ENCODE measurements at regions not wholly inside any gene's neighbourhood (a gene's known extent, or its start where the extent isn't known, plus 50 kb on each side); places are given as distances from the start of the nearest gene placed in this dataset.
"Not testable (repeated sequence)": the region's sequence is repeated elsewhere in the genome, so short reads cannot be mapped to it uniquely, and the experiment has no call there.

DNA sequence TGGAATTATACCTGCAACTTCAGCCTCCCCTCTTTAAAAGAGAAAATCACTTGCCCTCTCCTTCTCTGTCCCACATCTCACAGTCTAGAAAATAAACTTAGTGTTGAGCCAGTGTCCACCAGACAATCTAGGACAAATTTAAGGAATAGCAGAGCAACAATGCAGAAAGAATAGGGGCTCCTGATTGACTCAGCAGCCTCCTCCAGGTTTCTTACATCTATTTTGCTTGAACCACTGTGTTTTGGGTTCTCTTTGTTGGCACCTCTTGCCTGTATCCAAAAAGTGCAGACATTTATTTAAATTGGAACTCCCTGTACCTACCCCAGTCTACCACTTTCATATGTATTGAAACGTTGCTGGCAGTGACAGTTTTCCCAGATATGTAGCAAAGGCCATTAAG is 133.7 kb upstream of the HSF2 start:
- DNase-seq (ENCODE audit: low spot score) (no peak), ATAC-seq (ENCODE audit: low FRiP score) (no peak)

DNA sequence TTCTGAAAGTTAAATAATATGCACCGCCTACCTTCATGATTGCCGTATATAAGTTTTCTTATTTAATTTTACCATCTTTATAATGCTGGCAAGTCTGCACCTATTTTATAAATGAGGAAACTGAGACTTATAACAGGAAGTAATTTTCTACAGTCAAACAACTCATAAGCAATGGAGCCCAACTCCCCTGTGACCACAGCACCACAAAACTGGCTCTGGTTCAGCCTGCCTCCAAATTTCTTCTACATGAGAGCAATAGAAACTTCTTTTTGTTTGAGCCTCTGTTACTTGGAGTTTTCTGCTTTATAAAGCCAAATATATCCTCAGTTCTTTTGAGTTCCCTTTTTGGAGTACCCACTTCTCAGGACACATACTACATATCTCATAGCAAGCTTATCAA is 131.1 kb upstream of the HSF2 start:
- no peak for ATAC-seq (ENCODE audit: low FRiP score)
- TF ChIP-seq, protein P1, sequence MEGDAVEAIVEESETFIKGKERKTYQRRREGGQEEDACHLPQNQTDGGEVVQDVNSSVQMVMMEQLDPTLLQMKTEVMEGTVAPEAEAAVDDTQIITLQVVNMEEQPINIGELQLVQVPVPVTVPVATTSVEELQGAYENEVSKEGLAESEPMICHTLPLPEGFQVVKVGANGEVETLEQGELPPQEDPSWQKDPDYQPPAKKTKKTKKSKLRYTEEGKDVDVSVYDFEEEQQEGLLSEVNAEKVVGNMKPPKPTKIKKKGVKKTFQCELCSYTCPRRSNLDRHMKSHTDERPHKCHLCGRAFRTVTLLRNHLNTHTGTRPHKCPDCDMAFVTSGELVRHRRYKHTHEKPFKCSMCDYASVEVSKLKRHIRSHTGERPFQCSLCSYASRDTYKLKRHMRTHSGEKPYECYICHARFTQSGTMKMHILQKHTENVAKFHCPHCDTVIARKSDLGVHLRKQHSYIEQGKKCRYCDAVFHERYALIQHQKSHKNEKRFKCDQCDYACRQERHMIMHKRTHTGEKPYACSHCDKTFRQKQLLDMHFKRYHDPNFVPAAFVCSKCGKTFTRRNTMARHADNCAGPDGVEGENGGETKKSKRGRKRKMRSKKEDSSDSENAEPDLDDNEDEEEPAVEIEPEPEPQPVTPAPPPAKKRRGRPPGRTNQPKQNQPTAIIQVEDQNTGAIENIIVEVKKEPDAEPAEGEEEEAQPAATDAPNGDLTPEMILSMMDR (IDR thresholded peaks at IDR 0.05): no peak
- DNase-seq (ENCODE audit: low spot score): no peak

More for the DNA sequence above, 133.7 kb upstream of the HSF2 start:
- TF ChIP-seq, protein P1 (IDR thresholded peaks at IDR 0.05): no peak

DNA sequence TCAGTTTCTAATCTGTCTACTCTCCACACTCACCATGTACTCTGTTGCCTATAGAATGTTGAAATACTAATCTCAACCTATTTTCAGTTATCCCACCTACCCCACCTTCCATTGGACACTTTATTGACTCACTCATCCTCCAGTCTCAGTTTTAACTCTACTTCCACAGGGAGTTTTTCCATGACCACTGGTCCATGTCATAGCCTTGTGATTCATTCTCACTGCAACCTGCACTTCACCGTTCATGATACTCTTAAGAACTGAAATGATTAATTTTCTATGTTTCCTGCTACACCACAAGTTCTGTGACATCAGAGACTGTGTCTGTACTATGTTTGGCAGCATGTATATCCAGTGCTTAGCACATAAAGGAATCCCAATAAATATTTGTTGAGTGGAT is 122.8 kb upstream of the HSF2 start:
- TF ChIP-seq, protein P1 (IDR thresholded peaks at IDR 0.05): no peak
- no peak for DNase-seq (ENCODE audit: low spot score)
- ATAC-seq (ENCODE audit: low FRiP score): no peak

DNA sequence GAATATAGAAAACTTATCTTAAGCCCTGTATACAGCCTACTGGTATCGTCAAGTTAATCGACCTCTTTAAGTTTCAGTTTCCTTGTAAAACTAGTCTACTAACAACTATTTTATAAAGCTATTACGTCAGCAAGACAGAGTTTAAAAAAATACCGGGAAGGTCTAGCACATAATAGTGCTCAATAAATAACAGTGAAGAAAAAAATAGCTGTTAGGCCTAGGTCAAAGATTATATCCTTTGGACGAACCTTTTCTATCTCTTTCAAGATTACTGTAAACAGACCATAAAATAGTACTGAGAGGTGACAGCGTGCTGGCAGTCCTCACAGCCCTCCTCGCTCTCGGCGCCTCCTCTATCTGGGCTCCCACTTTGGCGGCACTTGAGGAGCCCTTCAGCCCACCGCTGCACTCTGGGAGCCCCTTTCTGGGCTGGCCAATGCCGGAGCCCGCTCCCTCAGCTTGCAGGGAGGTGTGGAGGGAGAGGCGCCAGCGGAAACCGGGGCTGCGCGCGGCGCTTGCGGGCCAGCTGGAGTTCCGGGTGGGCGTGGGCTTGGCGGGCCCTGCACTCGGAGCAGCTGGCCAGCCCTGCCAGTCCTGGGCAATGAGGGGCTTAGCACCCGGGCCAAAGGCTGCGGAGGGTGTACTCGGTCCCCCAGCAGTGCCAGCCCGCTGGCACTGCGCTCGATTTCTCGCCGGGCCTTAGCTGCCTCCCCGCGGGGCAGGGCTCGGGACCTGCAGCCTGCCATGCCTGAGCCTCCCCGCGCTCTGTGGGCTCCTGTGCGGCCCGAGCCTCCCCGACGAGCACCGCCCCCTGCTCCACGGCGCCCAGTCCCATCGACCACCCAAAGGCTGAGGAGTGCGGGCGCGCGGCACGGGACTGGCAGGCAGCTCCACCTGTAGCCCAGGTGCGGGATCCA is 119.1 kb upstream of the HSF2 start:
- ATAC-seq (ENCODE audit: low FRiP score): not testable (repeated sequence)

DNA sequence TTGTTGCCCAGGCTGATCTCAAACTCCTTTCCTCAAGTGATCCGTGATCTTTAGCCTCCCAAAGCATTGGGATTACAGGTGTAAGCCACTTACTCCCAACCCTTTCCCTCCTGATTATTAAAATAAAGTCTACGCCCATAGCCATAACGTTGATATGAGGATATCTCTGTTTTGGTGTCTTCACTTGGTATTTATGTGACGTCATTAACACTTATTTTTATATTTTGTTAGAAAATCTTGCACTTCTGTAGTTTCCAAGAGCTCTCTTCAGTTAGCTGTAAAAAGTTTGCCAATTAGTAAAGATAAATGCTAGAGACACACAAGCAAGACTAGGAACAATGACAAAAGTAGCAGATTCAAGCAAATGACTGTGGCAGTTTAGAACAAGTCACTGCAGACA is 115.6 kb upstream of the HSF2 start:
- ATAC-seq (ENCODE audit: low FRiP score): no peak
- TF ChIP-seq, protein P1 (IDR thresholded peaks at IDR 0.05): no peak
- no peak for DNase-seq (ENCODE audit: low spot score)

More for the DNA sequence above, 119.1 kb upstream of the HSF2 start:
- not testable (repeated sequence) for DNase-seq (ENCODE audit: low spot score)

DNA sequence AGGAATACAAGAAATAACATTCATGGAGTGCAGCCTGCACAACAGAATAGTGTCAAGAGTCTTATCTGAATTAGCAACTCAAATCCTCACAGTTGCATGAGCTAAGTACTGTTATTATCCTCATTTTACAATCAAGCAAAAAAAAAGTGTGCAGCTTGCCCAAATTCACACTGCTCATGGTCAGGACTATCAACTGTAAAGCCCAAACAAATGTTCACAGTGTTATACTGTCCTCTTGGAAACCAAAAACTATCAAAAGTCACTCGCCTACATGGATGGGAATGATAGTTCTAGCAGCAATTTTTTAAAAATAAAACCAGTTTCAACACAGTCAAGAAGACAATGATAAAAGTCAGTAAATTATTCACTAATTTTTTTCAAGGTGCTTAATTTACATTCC is 114.6 kb upstream of the HSF2 start:
- ATAC-seq (ENCODE audit: low FRiP score): no peak
- no peak for DNase-seq (ENCODE audit: low spot score)
- TF ChIP-seq, protein P1 (IDR thresholded peaks at IDR 0.05): no peak

DNA sequence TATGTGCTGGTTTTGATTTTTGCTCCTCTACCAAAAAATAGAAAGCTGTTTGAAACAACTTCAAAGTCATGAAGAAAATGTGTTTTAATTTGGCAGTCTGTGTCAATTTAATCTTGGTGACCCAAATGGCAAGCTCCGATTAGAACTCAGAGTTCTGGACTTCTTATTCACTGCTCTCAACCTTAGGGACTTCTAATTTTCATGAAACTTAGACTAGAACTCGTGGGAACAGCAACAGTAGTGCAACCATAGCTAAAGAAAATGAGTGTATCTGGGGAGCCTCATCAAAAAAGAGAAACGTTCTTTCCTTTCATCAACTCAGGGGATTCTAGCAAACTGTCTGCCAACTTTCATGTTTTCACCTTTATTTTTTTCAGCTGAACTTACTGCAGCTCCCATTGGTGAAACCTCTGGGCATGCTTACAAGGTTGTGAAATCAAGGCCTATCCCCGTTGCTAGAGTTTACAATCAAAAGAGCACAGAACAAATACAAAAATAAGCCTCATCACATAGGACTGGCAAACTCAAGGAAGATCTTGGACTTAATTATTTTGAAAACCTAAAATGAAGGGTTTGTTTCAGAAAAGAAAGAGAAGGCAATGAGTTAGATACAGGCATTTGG is 114.0 kb upstream of the HSF2 start:
- ATAC-seq (ENCODE audit: low FRiP score) (no peak), DNase-seq (ENCODE audit: low spot score) (no peak)
- TF ChIP-seq, protein P1 (IDR thresholded peaks at IDR 0.05): no peak

Data from omental fat pad (tissue), 3 donors.